GM23338 (cell line): ENCODE measurements at regions not wholly inside any gene's neighbourhood (a gene's known extent, or its start where the extent isn't known, plus 50 kb on each side); places are given as distances from the start of the nearest gene placed in this dataset.

Experiments
- ATAC-seq: fragments of 200-7000 bp; cut with Tn5 transposase; 3 replicates; pipeline ENCODE4 v1.9.1; 2020
- DNase-seq: peaks from one replicate; pipeline ENCODE4 v3.0.0-alpha.2; 2015; ENCODE audit warnings: low spot score
- H2AFZ ChIP-seq: fragments of 200-600 bp; sonication (generic); 2 replicates; pipeline ENCODE4 v1.8.0; 2016; ENCODE audit warnings: antibody characterized with exemption, mild to moderate bottlenecking, moderate library complexity
- H3F3A ChIP-seq: fragments of 200-600 bp; sonication (generic); replicated peaks from 2 replicates; pipeline ENCODE4 v1.8.0; 2017; ENCODE audit warnings: antibody characterized with exemption, mixed run types, low read depth
- H3K27ac ChIP-seq: fragments of 200-600 bp; sonication (generic); 2 replicates; pipeline ENCODE4 v1.6.1; 2016; ENCODE audit warnings: low read depth
- H3K27me3 ChIP-seq: fragments of 200-600 bp; sonication (generic); 2 replicates; pipeline ENCODE4 v1.8.0; 2016; ENCODE audit warnings: mild to moderate bottlenecking, mixed run types, moderate library complexity; ENCODE audit not compliant: insufficient read depth
- H3K36me3 ChIP-seq: fragments of 200-600 bp; sonication (generic); 2 replicates; pipeline ENCODE4 v1.8.0; 2016; ENCODE audit warnings: mild to moderate bottlenecking; ENCODE audit not compliant: insufficient read depth
- H3K4me1 ChIP-seq: fragments of 200-600 bp; sonication (generic); 2 replicates; pipeline ENCODE4 v1.8.0; 2016; ENCODE audit warnings: mild to moderate bottlenecking, moderate library complexity; ENCODE audit not compliant: insufficient read depth
- H3K4me2 ChIP-seq: fragments of 200-600 bp; sonication (generic); 2 replicates; pipeline ENCODE4 v1.7.1; 2017; ENCODE audit warnings: mixed run types
- H3K4me3 ChIP-seq: fragments of 200-600 bp; sonication (generic); 2 replicates; pipeline ENCODE4 v1.6.1; 2016; ENCODE audit warnings: mixed run types
- H3K79me2 ChIP-seq: fragments of 200-600 bp; sonication (generic); replicated peaks from 2 replicates; pipeline ENCODE4 v1.8.0; 2017; ENCODE audit warnings: mild to moderate bottlenecking; ENCODE audit not compliant: insufficient read depth
- H3K9me2 ChIP-seq: fragments of 200-600 bp; sonication (generic); 2 replicates; pipeline ENCODE4 v1.8.0; 2017; ENCODE audit not compliant: insufficient read depth
- H4K20me1 ChIP-seq: fragments of 200-600 bp; sonication (generic); replicated peaks from 2 replicates; pipeline ENCODE4 v1.8.0; 2017; ENCODE audit warnings: mild to moderate bottlenecking; ENCODE audit not compliant: insufficient read depth
- H3K27ac Mint-ChIP-seq: 2 replicates; pipeline ENCODE4 v1.8.0; 2020; ENCODE audit warnings: inconsistent platforms, mild to moderate bottlenecking, moderate library complexity, mixed read lengths
- H3K27me3 Mint-ChIP-seq: 3 replicates; pipeline ENCODE4 v1.8.0; 2022; ENCODE audit warnings: low read depth, mild to moderate bottlenecking, moderate library complexity, mixed read lengths, inconsistent platforms; ENCODE audit not compliant: insufficient read depth, poor library complexity
- H3K36me3 Mint-ChIP-seq: 3 replicates; pipeline ENCODE4 v1.8.0; 2021; ENCODE audit warnings: low read depth, mild to moderate bottlenecking, inconsistent platforms, moderate library complexity, mixed read lengths
- H3K4me1 Mint-ChIP-seq: 3 replicates; pipeline ENCODE4 v1.8.0; 2020; ENCODE audit warnings: mild to moderate bottlenecking, inconsistent platforms, mixed read lengths
- H3K4me3 Mint-ChIP-seq: 3 replicates; pipeline ENCODE4 v1.8.0; 2021; ENCODE audit warnings: moderate library complexity, mild to moderate bottlenecking, inconsistent platforms, mixed read lengths
- H3K9me3 Mint-ChIP-seq: 3 replicates; pipeline ENCODE4 v1.8.0; 2020; ENCODE audit warnings: moderate library complexity, mild to moderate bottlenecking, inconsistent platforms, mixed read lengths
- EZH2 ChIP-seq: fragments of 200-600 bp; sonication (generic); IDR thresholded peaks from one replicate; pipeline ENCODE4 v1.8.0; 2017; ENCODE audit warnings: antibody characterized with exemption, mild to moderate bottlenecking, low read depth; ENCODE audit not compliant: unreplicated experiment
- NANOG ChIP-seq: IDR thresholded peaks from 2 replicates; pipeline ENCODE4 v1.6.1; 2016; ENCODE audit warnings: antibody characterized with exemption, borderline replicate concordance
- POLR2AphosphoS5 ChIP-seq: IDR thresholded peaks from 2 replicates; pipeline ENCODE4 v1.6.1; 2016; ENCODE audit warnings: antibody characterized with exemption, low read depth
- STAT1 ChIP-seq: IDR thresholded peaks from one replicate; pipeline ENCODE4 v1.6.1; 2016; ENCODE audit warnings: antibody characterized with exemption; ENCODE audit not compliant: unreplicated experiment
- ZNF114 ChIP-seq: fragments of 250-450 bp; sonication (Bioruptor Pico); IDR thresholded peaks from 2 replicates; pipeline ENCODE4 v1.5.0; 2020; ENCODE audit warnings: mild to moderate bottlenecking, moderate library complexity
- ZNF331 ChIP-seq: fragments of 250-450 bp; sonication (Bioruptor Pico); IDR thresholded peaks from 2 replicates; pipeline ENCODE4 v1.5.0; 2020; ENCODE audit warnings: low read depth, mild to moderate bottlenecking, moderate library complexity
- TF ChIP-seq, protein P1 (sequence below), 2 experiments: fragments of 200-600 bp in 1 of 2; sonication (generic) in 1 of 2; conservative IDR thresholded peaks; 2 replicates each; pipeline versions ENCODE4 v1.5.1 to v1.6.1; 2016 to 2017; ENCODE audit warnings: antibody characterized with exemption in 2 of 2, low read depth in 2 of 2, mild to moderate bottlenecking in 2 of 2, moderate library complexity in 1 of 2
- TF ChIP-seq, protein P2 (sequence below): IDR thresholded peaks from one replicate; pipeline ENCODE4 v1.6.1; 2018; ENCODE audit warnings: antibody characterized with exemption; ENCODE audit not compliant: unreplicated experiment
- TF ChIP-seq, protein P3 (sequence below): IDR thresholded peaks from 2 replicates; pipeline ENCODE4 v1.6.1; 2016; ENCODE audit warnings: antibody characterized with exemption

DNA sequence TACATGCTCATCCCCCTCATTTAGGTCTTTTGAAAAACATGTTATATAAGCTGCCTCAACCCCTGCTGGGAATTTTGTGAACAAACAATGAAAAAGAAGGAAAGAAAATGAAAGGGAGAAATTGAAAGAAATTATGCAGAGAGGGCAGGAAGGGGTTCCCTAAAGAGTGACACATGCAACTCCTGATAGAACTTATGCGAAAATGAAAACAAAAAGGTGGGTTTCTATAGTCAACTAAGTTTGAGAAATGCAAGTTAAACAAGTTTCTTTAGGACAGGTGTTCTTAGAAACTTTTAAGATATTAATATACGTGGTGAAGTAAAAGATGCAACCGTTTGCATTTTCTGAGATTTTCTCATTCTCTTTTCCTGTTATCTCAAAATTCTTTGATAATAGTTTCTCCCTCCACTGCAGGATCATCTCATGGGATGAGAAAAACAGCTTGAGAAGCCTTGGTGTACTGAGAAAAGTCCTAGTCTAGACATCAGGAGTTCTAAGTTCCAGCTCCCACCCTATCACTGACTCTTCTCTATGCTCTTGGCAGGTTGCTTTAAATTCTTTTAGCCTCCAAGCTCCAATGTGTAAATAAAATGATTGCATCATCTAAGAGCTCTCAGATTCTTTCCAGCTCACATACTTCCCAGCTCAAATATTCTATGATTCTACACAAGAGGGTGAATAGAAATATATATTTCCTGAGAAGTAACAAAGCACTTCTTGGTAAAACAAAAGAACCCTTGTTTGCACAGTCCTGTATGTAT lies 109.2 kb downstream of the FAM76B start (continued):
- TF ChIP-seq, protein P1, sequence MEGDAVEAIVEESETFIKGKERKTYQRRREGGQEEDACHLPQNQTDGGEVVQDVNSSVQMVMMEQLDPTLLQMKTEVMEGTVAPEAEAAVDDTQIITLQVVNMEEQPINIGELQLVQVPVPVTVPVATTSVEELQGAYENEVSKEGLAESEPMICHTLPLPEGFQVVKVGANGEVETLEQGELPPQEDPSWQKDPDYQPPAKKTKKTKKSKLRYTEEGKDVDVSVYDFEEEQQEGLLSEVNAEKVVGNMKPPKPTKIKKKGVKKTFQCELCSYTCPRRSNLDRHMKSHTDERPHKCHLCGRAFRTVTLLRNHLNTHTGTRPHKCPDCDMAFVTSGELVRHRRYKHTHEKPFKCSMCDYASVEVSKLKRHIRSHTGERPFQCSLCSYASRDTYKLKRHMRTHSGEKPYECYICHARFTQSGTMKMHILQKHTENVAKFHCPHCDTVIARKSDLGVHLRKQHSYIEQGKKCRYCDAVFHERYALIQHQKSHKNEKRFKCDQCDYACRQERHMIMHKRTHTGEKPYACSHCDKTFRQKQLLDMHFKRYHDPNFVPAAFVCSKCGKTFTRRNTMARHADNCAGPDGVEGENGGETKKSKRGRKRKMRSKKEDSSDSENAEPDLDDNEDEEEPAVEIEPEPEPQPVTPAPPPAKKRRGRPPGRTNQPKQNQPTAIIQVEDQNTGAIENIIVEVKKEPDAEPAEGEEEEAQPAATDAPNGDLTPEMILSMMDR (conservative IDR thresholded peaks at IDR 0.05; ENCODE audit: low read depth in 2 of 2) = no peak
- TF ChIP-seq STAT1 = no peak
- TF ChIP-seq, protein P2, sequence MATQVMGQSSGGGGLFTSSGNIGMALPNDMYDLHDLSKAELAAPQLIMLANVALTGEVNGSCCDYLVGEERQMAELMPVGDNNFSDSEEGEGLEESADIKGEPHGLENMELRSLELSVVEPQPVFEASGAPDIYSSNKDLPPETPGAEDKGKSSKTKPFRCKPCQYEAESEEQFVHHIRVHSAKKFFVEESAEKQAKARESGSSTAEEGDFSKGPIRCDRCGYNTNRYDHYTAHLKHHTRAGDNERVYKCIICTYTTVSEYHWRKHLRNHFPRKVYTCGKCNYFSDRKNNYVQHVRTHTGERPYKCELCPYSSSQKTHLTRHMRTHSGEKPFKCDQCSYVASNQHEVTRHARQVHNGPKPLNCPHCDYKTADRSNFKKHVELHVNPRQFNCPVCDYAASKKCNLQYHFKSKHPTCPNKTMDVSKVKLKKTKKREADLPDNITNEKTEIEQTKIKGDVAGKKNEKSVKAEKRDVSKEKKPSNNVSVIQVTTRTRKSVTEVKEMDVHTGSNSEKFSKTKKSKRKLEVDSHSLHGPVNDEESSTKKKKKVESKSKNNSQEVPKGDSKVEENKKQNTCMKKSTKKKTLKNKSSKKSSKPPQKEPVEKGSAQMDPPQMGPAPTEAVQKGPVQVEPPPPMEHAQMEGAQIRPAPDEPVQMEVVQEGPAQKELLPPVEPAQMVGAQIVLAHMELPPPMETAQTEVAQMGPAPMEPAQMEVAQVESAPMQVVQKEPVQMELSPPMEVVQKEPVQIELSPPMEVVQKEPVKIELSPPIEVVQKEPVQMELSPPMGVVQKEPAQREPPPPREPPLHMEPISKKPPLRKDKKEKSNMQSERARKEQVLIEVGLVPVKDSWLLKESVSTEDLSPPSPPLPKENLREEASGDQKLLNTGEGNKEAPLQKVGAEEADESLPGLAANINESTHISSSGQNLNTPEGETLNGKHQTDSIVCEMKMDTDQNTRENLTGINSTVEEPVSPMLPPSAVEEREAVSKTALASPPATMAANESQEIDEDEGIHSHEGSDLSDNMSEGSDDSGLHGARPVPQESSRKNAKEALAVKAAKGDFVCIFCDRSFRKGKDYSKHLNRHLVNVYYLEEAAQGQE = no peak

DNA sequence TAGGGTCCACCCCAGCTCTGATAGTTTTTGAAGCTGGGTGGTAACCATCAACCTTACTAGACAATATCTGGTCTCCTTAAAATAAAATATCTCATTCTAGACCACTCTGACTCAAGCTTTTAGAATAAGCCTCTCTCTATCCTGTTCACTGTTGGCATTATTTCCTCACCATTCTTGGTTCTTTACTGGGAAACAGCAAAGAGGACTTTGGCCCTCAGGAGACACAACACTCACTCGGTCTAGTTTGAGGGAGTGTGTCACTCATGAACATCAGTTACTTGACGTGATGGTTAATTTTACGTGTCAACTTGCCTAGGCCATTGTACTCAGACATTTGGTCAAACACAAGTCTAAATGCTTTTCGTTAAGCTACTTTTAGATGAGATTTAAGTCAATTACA lies 110.6 kb downstream of the FAM76B start:
- Histone ChIP-seq H2AFZ (no peak overlapping the region; the same call in 1 of the 2 replicates), H3K36me3 (no peaks in the 10 kb centered on the region), H3F3A (no peaks in the 10 kb centered on the region), H3K4me1 (peaks cover 15% of the 10 kb centered on the region; the same call in 1 of the 2 replicates), H3K79me2 (no peaks in the 10 kb centered on the region), H3K27me3 (no peaks in the 10 kb centered on the region), H3K4me2 (no peak overlapping the region), H4K20me1 (no peaks in the 10 kb centered on the region), H3K27ac (no peak overlapping the region), H3K9me2 (no peaks in the 10 kb centered on the region; the same call in 1 of the 2 replicates), H3K4me3 (no peak overlapping the region)
- H3K27me3 Mint-ChIP-seq = no peaks in the 10 kb centered on the region
- no peaks in the 10 kb centered on the region for H3K9me3 Mint-ChIP-seq
- H3K27ac Mint-ChIP-seq = no peak overlapping the region
- H3K4me1 Mint-ChIP-seq = peaks cover 24% of the 10 kb centered on the region
- H3K36me3 Mint-ChIP-seq = no peaks in the 10 kb centered on the region
- ATAC-seq (no peak), DNase-seq (no peak)
- no peak overlapping the region for H3K4me3 Mint-ChIP-seq
- TF ChIP-seq EZH2 (no peak), NANOG (no peak), ZNF331 (no peak), POLR2AphosphoS5 (no peak), ZNF114 (CRISPR knock-in tag) (no peak)
- TF ChIP-seq, protein P1 (conservative IDR thresholded peaks at IDR 0.05; ENCODE audit: low read depth in 2 of 2) = no peak
- TF ChIP-seq, protein P3, sequence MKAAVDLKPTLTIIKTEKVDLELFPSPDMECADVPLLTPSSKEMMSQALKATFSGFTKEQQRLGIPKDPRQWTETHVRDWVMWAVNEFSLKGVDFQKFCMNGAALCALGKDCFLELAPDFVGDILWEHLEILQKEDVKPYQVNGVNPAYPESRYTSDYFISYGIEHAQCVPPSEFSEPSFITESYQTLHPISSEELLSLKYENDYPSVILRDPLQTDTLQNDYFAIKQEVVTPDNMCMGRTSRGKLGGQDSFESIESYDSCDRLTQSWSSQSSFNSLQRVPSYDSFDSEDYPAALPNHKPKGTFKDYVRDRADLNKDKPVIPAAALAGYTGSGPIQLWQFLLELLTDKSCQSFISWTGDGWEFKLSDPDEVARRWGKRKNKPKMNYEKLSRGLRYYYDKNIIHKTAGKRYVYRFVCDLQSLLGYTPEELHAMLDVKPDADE = no peak
- TF ChIP-seq, protein P2 = no peak
